ENCODE measurements at regions not wholly inside any gene's neighbourhood (a gene's known extent, or its start where the extent isn't known, plus 50 kb on each side); places are given as distances from the start of the nearest gene placed in this dataset.

DNA sequence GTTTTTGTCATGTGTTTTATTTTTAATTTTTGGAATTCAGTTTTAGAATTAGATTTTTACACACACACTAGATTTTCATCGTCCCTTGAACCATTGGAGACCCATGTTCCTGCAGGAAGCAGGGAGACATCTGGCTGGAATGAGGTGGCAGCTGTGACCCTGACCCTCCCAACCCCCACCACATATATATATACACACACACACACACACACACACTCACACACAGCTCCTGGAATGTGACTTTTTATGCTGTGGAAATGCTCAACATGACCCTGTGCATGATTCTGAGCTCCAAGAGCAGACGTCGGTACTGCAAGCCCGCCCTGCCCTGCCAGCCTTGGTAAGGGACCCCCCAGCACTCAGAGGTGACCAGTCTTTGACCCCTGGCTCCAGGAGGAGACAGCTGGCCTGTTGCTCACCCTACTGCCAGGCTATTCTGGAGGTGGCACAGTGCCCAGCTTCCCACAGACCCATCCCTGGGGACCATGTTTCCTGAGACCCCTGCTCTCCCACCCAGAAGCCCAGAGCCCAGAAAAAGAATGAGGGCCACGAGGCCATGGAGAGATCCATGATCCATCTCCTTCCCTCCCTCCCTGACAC lies 103.2 kb upstream of the VSTM2B start:
- TF ChIP-seq, protein P1, sequence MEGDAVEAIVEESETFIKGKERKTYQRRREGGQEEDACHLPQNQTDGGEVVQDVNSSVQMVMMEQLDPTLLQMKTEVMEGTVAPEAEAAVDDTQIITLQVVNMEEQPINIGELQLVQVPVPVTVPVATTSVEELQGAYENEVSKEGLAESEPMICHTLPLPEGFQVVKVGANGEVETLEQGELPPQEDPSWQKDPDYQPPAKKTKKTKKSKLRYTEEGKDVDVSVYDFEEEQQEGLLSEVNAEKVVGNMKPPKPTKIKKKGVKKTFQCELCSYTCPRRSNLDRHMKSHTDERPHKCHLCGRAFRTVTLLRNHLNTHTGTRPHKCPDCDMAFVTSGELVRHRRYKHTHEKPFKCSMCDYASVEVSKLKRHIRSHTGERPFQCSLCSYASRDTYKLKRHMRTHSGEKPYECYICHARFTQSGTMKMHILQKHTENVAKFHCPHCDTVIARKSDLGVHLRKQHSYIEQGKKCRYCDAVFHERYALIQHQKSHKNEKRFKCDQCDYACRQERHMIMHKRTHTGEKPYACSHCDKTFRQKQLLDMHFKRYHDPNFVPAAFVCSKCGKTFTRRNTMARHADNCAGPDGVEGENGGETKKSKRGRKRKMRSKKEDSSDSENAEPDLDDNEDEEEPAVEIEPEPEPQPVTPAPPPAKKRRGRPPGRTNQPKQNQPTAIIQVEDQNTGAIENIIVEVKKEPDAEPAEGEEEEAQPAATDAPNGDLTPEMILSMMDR (conservative IDR thresholded peaks at IDR 0.05; ENCODE audit: low read depth, low read length), result no peak
- no peak overlapping the region for H3K4me3 ChIP-seq (ENCODE audit: low read depth, low read length)
- DNase-seq (ENCODE audit: low read depth), result no peak

DNA sequence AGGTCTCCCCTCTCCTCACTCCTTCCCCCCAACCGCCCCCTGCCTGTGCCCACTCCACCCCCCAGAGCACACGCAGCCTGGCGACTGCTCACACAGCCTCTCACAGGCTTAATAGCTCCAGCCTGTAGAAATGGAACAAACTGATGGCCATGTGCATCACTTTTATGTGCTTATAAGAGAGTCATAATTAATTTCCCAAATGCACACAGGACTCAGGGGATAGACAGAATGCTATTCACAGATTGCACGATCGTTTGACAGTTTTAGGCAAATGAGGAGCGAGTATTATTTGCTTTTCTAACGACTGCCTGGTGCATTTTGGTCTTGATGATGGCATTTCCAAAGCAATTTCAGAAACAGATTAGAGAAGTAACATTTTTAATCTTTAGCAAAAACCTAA lies 97.7 kb upstream of the VSTM2B start:
- TF ChIP-seq, protein P1 (conservative IDR thresholded peaks at IDR 0.05; ENCODE audit: low read depth, low read length), result no peak
- H3K4me3 ChIP-seq (ENCODE audit: low read depth, low read length), result no peak overlapping the region
- DNase-seq (ENCODE audit: low read depth), result no peak

DNA sequence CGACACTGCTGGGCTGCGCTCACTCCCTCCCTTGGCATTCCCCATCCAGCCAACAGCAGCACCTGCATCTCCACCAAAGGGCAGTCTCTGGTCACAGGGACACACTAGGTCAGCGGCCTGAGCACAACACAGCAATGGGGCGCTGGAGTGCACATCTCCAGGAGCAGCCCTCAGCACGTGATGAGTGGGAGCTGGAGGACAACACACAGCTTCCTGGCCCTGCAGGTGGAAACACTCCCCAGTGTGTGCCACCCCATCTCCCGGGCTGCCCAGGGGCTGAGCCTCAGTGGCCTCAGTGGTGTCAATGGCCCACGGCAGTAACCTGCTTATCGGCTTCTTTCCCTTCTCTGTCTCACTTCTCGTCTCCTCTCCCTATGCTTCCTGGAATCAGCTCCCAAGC lies 96.8 kb upstream of the VSTM2B start:
- TF ChIP-seq, protein P1 (conservative IDR thresholded peaks at IDR 0.05; ENCODE audit: low read depth, low read length), result no peak
- DNase-seq (ENCODE audit: low read depth), result no peak
- H3K4me3 ChIP-seq (ENCODE audit: low read depth, low read length), result no peak overlapping the region

DNA sequence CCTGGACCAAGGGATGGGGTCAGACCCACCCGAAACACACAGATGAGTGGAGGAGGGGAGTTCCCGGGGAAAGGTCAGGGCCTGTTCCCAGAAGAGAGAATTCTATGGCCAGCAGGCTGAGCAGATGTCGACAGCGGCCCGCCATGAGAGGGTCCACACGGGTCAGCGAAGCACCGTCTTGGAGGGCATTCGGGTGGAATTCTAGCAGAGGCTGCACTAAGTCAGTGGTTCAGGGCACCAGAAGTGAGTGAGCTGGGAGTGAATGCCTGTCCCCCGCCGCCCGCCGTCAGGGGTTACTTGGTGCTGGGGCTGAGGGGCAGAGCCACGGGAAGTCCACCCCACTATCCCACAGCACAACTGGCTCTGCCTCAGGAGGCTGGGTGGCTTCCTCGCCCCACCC lies 96.2 kb upstream of the VSTM2B start:
- DNase-seq (ENCODE audit: low read depth), result no peak
- TF ChIP-seq, protein P1 (conservative IDR thresholded peaks at IDR 0.05; ENCODE audit: low read depth, low read length), result no peak
- H3K4me3 ChIP-seq (ENCODE audit: low read depth, low read length), result no peak overlapping the region

DNA sequence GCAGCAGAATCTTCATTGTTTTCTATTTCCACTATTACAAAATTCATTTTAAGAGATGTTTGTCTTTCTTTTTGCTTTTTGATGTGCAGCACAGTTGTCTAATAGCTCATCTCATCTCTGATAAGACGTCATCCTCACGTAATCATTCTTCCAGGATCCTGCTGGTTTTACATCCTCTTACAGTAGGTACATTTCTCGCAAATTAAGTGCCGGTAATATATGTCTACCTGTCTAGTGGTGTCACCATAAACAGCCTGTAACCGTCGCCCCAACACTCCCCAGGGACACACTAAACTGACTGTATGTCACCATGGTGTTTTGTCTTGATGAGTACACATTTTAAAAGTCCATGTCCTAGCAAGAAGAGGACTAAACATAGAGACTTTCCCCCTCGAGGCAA lies 94.5 kb upstream of the VSTM2B start:
- DNase-seq (ENCODE audit: low read depth), result no peak
- H3K4me3 ChIP-seq (ENCODE audit: low read depth, low read length), result no peak overlapping the region
- TF ChIP-seq, protein P1 (conservative IDR thresholded peaks at IDR 0.05; ENCODE audit: low read depth, low read length), result no peak

DNA sequence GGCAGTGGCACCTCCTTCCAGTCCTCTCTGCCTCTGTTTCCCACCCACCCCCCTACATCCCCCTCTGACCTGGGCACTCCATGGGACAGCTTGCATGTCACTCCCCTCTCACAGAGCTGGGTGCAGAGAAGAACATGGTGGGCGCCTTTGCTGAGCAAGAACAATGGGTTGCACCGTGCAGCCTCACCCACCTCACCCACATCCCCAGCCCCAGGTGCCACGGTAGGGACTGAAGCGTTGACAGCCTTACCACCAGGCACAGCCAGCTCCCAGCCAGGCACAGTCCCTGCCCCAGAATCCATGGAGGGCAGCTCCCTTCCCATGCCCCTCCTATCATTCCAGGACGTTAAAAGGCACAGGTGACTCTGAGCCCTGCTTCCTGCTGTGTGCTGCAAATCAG lies 93.1 kb upstream of the VSTM2B start:
- no peak for DNase-seq (ENCODE audit: low read depth)
- TF ChIP-seq, protein P1 (conservative IDR thresholded peaks at IDR 0.05; ENCODE audit: low read depth, low read length), result no peak
- H3K4me3 ChIP-seq (ENCODE audit: low read depth, low read length), result no peak overlapping the region

DNA sequence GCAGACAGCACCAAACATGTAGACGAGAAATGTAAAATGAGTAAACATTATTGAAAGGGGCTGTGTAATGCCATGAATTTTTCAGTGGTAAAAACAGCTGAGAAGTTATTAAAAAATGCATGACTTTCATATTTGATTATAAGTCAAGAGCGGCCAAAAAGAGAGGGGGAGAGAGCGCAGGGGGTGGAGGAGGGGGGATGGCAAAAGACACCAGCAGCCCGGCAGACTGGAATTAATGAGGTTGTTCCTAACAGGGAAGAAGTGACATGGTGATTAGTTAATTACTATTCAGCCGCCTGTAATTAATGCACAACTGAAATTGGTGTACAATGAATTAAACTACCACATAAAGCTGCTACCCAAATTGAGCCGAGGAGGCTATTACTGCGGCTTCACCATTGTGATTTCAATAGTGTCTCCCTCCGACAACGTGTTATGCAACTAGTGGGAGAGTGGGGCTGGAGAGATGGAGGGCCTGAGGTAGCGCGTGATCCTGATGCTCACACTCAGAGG lies 89.1 kb upstream of the VSTM2B start:
- DNase-seq (ENCODE audit: low read depth), result no peak
- H3K4me3 ChIP-seq (ENCODE audit: low read depth, low read length), result no peak overlapping the region
- TF ChIP-seq, protein P1 (conservative IDR thresholded peaks at IDR 0.05; ENCODE audit: low read depth, low read length), result no peak
